Activated B cell treated with CpG ODN at 0.5 μM for 24 hours (primary cell): ENCODE measurements at regions not wholly inside any gene's neighbourhood (a gene's known extent, or its start where the extent isn't known, plus 50 kb on each side); places are given as distances from the start of the nearest gene placed in this dataset.

ENCODE experiments used
- ATAC-seq: fragments of 200-7000 bp; cut with Tn5 transposase; one replicate; pipeline ENCODE4 v1.10.0; 2021; ENCODE audit warnings: low read depth, mild to moderate bottlenecking, moderate library complexity
- CTCF ChIA-PET: fragments of 350-600 bp; sonication (Branson Sonifier 250); formaldehyde crosslinking; loops from one replicate; lab custom pipeline; 2021; ENCODE audit warnings: antibody characterized with exemption; lab: Charles Lee
- POLR2A ChIA-PET: fragments of 350-600 bp; sonication (Branson Sonifier 250); formaldehyde crosslinking; loops from one replicate; lab custom pipeline; 2021; ENCODE audit warnings: antibody characterized with exemption; lab: Charles Lee
- DNase-seq: peaks from one replicate; pipeline ENCODE4 v3.0.0; 2022
- H3K27ac Mint-ChIP-seq: one replicate; pipeline ENCODE4 v1.8.0; 2020; ENCODE audit warnings: mixed read lengths
- H3K27me3 Mint-ChIP-seq: one replicate; pipeline ENCODE4 v1.8.0; 2021; ENCODE audit warnings: mixed read lengths
- H3K36me3 Mint-ChIP-seq: one replicate; pipeline ENCODE4 v1.8.0; 2021; ENCODE audit warnings: low read depth, mixed read lengths
- H3K4me1 Mint-ChIP-seq: one replicate; pipeline ENCODE4 v1.8.0; 2021; ENCODE audit warnings: mixed read lengths
- H3K4me3 Mint-ChIP-seq: one replicate; pipeline ENCODE4 v1.8.0; 2020; ENCODE audit warnings: mild to moderate bottlenecking, mixed read lengths
- H3K9me3 Mint-ChIP-seq: one replicate; pipeline ENCODE4 v1.8.0; 2020; ENCODE audit warnings: mixed read lengths
- CTCF ChIP-seq: fragments of 200-600 bp; IDR thresholded peaks from one replicate; pipeline ENCODE4 v1.8.0; 2022; ENCODE audit warnings: antibody characterized with exemption, mild to moderate bottlenecking
- intact Hi-C: fragments of 100-400 bp; cut with micrococcal nuclease; formaldehyde crosslinking; loops from one replicate; pipeline ENCODE4 v1.15.1; 2024

- H3K4me3 Mint-ChIP-seq: no peak overlapping the region
Observed at GRCh38 chr1:239178961-239179360, 207.4 kb upstream of the CHRM3 start.

GRCh38 chr1:239174880-239175279 lies 211.5 kb upstream of the CHRM3 start:
- no peaks in the 10 kb centered on the region for H3K4me1 Mint-ChIP-seq
- intact Hi-C loops: no loop called here
- TF ChIP-seq CTCF: no peak
- peaks cover 14% of the 10 kb centered on the region for H3K9me3 Mint-ChIP-seq
- H3K4me3 Mint-ChIP-seq: no peak overlapping the region
- H3K36me3 Mint-ChIP-seq: no peaks in the 10 kb centered on the region
- no peaks in the 10 kb centered on the region for H3K27me3 Mint-ChIP-seq
- ATAC-seq: no peak
- ChIA-PET CTCF (no interaction called here), POLR2A (no interaction called here)
- no peak overlapping the region for H3K27ac Mint-ChIP-seq
- no peak for DNase-seq

More at GRCh38 chr1:239178961-239179360, 207.4 kb upstream of the CHRM3 start:
- ChIA-PET CTCF (no interaction called here), POLR2A (no interaction called here)
- no peak overlapping the region for H3K27ac Mint-ChIP-seq
- H3K27me3 Mint-ChIP-seq: no peaks in the 10 kb centered on the region
- no peaks in the 10 kb centered on the region for H3K36me3 Mint-ChIP-seq
- no peak for TF ChIP-seq CTCF
- no peaks in the 10 kb centered on the region for H3K4me1 Mint-ChIP-seq
- H3K9me3 Mint-ChIP-seq: peaks cover 16% of the 10 kb centered on the region
- DNase-seq (no peak), ATAC-seq (no peak)
- intact Hi-C loops: no loop called here

GRCh38 chr1:239170828-239171227 lies 215.5 kb upstream of the CHRM3 start:
- CTCF ChIA-PET: no interaction called here
- intact Hi-C loops: no loop called here
- no peaks in the 10 kb centered on the region for H3K27me3 Mint-ChIP-seq
- no peaks in the 10 kb centered on the region for H3K4me1 Mint-ChIP-seq
- no peak for ATAC-seq
- no peak overlapping the region for H3K4me3 Mint-ChIP-seq
- POLR2A ChIA-PET: no interaction called here
- no peak for TF ChIP-seq CTCF
- H3K27ac Mint-ChIP-seq: no peak overlapping the region
- DNase-seq: no peak
- peaks cover 8% of the 10 kb centered on the region for H3K9me3 Mint-ChIP-seq
- no peaks in the 10 kb centered on the region for H3K36me3 Mint-ChIP-seq

- ATAC-seq: no peak
- H3K27me3 Mint-ChIP-seq: no peaks in the 10 kb centered on the region
- POLR2A ChIA-PET: no interaction called here
Observed at GRCh38 chr1:239169276-239169675, 217.1 kb upstream of the CHRM3 start.

GRCh38 chr1:239164451-239165180 lies 221.8 kb upstream of the CHRM3 start:
- POLR2A ChIA-PET: no interaction called here
- H3K27ac Mint-ChIP-seq: no peak overlapping the region
- TF ChIP-seq CTCF: no peak
- peaks cover 6% of the 10 kb centered on the region for H3K9me3 Mint-ChIP-seq
- DNase-seq (no peak), ATAC-seq (no peak)
- no peaks in the 10 kb centered on the region for H3K27me3 Mint-ChIP-seq
- CTCF ChIA-PET: no interaction called here
- H3K4me3 Mint-ChIP-seq: no peak overlapping the region
- no peaks in the 10 kb centered on the region for H3K36me3 Mint-ChIP-seq
- intact Hi-C loops: no loop called here
- no peaks in the 10 kb centered on the region for H3K4me1 Mint-ChIP-seq

More at GRCh38 chr1:239169276-239169675, 217.1 kb upstream of the CHRM3 start:
- no peak for DNase-seq
- Mint-ChIP-seq H3K4me1 (no peaks in the 10 kb centered on the region), H3K4me3 (no peak overlapping the region), H3K27ac (no peak overlapping the region), H3K36me3 (no peaks in the 10 kb centered on the region), H3K9me3 (peaks cover 11% of the 10 kb centered on the region)
- TF ChIP-seq CTCF: no peak
- CTCF ChIA-PET: no interaction called here
- intact Hi-C loops: no loop called here
